ENCODE measurements at regions not wholly inside any gene's neighbourhood (a gene's known extent, or its start where the extent isn't known, plus 50 kb on each side); places are given as distances from the start of the nearest gene placed in this dataset.

DNA sequence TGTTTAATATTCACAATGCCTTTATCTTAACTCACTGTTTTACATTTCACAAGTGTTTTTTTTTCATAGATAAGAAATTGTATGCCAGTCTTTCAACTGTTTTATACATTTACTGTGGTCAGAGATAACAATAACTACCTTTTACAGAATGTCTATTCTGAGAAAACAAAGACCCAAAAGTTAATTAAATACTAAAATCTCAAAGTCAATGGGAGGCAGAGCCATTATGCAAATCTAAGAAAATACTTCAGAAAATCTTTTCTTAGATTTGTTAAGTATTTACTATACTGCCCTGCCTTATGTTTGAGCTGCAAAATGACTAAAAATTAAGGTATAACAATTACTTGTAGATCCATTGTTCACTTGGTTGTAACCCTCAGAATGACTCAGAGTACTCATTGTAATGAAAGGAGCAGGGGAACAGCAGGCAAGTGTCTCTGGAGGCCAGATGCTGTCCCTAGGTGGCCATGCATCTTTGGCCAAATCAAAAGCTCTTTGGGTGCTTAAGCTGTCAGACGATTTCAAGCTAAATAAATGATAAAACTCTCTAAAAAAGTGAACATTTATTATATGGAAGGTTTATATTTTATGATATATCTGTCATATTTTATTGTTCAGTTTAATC, 770.1 kb upstream of the PCDH20 start:
- no peak for DNase-seq (ENCODE audit: extremely low read depth, low read depth)
- TF ChIP-seq, protein P1, sequence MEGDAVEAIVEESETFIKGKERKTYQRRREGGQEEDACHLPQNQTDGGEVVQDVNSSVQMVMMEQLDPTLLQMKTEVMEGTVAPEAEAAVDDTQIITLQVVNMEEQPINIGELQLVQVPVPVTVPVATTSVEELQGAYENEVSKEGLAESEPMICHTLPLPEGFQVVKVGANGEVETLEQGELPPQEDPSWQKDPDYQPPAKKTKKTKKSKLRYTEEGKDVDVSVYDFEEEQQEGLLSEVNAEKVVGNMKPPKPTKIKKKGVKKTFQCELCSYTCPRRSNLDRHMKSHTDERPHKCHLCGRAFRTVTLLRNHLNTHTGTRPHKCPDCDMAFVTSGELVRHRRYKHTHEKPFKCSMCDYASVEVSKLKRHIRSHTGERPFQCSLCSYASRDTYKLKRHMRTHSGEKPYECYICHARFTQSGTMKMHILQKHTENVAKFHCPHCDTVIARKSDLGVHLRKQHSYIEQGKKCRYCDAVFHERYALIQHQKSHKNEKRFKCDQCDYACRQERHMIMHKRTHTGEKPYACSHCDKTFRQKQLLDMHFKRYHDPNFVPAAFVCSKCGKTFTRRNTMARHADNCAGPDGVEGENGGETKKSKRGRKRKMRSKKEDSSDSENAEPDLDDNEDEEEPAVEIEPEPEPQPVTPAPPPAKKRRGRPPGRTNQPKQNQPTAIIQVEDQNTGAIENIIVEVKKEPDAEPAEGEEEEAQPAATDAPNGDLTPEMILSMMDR (IDR thresholded peaks at IDR 0.05; ENCODE audit: low read depth, low read length), result no peak

- TF ChIP-seq, protein P1 (IDR thresholded peaks at IDR 0.05; ENCODE audit: low read depth, low read length), result no peak
These were observed 760.4 kb upstream of the PCDH20 start for GRCh38 chr13:62176051-62176450.

DNA sequence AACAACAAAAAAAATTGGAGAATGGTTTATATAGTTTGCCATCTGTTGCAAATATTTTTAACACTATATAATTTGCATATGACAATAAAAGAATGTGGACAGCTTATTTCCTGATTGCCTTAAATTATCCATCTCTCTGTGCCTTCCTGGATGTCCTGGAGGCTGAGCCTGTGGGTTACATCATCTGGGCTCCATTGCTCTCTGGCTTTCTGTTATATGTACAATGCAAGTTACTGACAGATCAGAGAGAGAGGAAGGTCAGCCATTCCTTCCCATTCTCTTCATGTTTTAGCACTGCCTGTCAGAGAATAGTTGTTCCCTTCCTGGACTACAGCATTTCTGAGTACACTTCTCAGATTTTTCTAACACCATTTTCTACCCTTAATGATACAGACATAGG, 758.3 kb upstream of the PCDH20 start:
- no peak for DNase-seq (ENCODE audit: extremely low read depth, low read depth)
- TF ChIP-seq, protein P1 (IDR thresholded peaks at IDR 0.05; ENCODE audit: low read depth, low read length), result no peak

More at GRCh38 chr13:62176051-62176450, 760.4 kb upstream of the PCDH20 start:
- DNase-seq (ENCODE audit: extremely low read depth, low read depth), result no peak

DNA sequence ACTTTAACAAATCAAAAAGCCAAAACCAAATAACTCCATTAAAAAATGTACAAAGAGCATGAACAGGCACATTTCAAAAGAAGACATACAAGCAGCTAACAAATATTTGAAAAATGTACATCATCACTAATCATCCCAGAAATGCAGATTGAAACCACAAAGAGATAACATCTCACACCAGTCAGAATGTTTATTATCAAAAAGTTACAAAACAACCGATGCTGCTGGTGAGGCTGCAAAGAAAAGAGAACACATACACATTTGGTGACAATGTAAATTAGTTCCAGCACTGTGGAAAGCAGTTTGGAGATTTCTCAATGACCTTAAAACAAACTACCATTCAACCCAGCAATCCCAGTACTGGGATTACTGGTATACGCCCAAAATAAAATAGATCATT, 756.0 kb upstream of the PCDH20 start:
- DNase-seq (ENCODE audit: extremely low read depth, low read depth), result no peak
- TF ChIP-seq, protein P1 (IDR thresholded peaks at IDR 0.05; ENCODE audit: low read depth, low read length), result no peak

GRCh38 chr13:62168891-62169290, 753.2 kb upstream of the PCDH20 start:
- no peak for DNase-seq (ENCODE audit: extremely low read depth, low read depth)
- TF ChIP-seq, protein P1 (IDR thresholded peaks at IDR 0.05; ENCODE audit: low read depth, low read length), result no peak

GRCh38 chr13:62167650-62168172, 752.1 kb upstream of the PCDH20 start:
- DNase-seq (ENCODE audit: extremely low read depth, low read depth), result no peak
- TF ChIP-seq, protein P1 (IDR thresholded peaks at IDR 0.05; ENCODE audit: low read depth, low read length), result no peak

DNA sequence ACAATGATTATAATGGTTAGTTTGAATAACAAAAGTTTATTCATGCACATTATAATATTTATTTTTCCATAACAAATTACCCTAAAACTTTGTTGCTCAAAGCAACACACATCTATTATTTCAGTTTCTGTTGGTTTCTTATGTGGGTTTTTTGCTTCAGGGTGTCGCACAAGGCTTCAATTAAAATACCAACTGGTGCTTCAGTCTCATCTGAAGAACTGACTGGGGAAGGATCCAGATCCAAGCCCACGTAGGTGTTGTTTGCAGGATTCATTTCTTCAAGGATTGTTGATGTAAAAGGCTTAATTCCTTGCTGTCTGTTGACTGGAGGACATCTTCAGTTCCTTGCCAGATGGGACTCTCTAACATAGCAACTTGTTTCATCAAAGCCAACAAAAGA, 747.2 kb upstream of the PCDH20 start:
- TF ChIP-seq, protein P1 (IDR thresholded peaks at IDR 0.05; ENCODE audit: low read depth, low read length), result no peak

More for the DNA sequence above, 747.2 kb upstream of the PCDH20 start:
- DNase-seq (ENCODE audit: extremely low read depth, low read depth), result no peak

Measured in AG09319 (cell line).